ENCODE measurements at regions not wholly inside any gene's neighbourhood (a gene's known extent, or its start where the extent isn't known, plus 50 kb on each side); places are given as distances from the start of the nearest gene placed in this dataset.

- ChIA-PET RAD21 (ENCODE audit: low non-redundant PET in 1 of 2, low total read pairs in 2 of 2, uncharacterized antibody in 2 of 2, unreplicated experiment in 2 of 2) (no interaction called here), POLR2A (no interaction called here), CTCF (interaction anchor here (1.3 to 1.4 kb wide), 2 partner anchors 9 to 13 kb away, joined by 3 to 8 read pairs; no protein-coding TSS in a partner anchor)
- no peaks in the 10 kb centered on the region for H3K79me2 ChIP-seq (ENCODE audit: insufficient read depth, low read length)
- H3K9me3 ChIP-seq (ENCODE audit: control insufficient read depth in 1 of 2, insufficient read depth in 1 of 2, low read depth in 1 of 2, low read length in 2 of 2) = no peaks in the 10 kb centered on the region
- H3K27me3 ChIP-seq (ENCODE audit: insufficient read depth, low read length) = peaks cover 69% of the 10 kb centered on the region
- H3K27ac ChIP-seq (ENCODE audit: low read depth, low read length) = no peak overlapping the region
- H3K4me2 ChIP-seq (ENCODE audit: low read length) = no peak overlapping the region
- DNase-seq (ENCODE audit: low read depth, low spot score) (no peak), ATAC-seq (no peak)
- no peaks in the 10 kb centered on the region for H3K9me2 ChIP-seq (ENCODE audit: insufficient read depth)
- no peak overlapping the region for H3K4me3 ChIP-seq (replicated peaks in 1 of 2; ENCODE audit: low read depth in 1 of 2, low read length in 2 of 2)
- intact Hi-C loops (cut with micrococcal nuclease) = no loop called here
- no peak overlapping the region for H3K9ac ChIP-seq (ENCODE audit: low read length)
- no peaks in the 10 kb centered on the region for H4K20me1 ChIP-seq (ENCODE audit: insufficient read depth)
- TF ChIP-seq ATF3 (IDR thresholded peaks at IDR 0.05) (no peak), TCF7L2 (IDR thresholded peaks at IDR 0.05; ENCODE audit: borderline replicate concordance, extremely low read depth, insufficient read depth, insufficient read length) (no peak), CBX3 (IDR thresholded peaks at IDR 0.05; ENCODE audit: low read depth) (no peak), EZH2 (IDR thresholded peaks at IDR 0.05) (no peak), SP1 (IDR thresholded peaks at IDR 0.05; ENCODE audit: low read depth) (no peak), ZBTB33 (IDR thresholded peaks at IDR 0.05; ENCODE audit: extremely low read depth, insufficient replicate concordance, low read length) (no peak), POLR2AphosphoS5 (IDR thresholded peaks at IDR 0.05; ENCODE audit: low read depth, low read length) (no peak)
- TF ChIP-seq, protein P1, sequence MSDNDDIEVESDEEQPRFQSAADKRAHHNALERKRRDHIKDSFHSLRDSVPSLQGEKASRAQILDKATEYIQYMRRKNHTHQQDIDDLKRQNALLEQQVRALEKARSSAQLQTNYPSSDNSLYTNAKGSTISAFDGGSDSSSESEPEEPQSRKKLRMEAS (IDR thresholded peaks at IDR 0.05) = no peak
- no TSS peak for BruUV-seq (replicated peaks)
- no peaks in the 10 kb centered on the region for H3K36me3 ChIP-seq (ENCODE audit: control insufficient read depth in 1 of 2, insufficient read depth in 2 of 2, low read length in 2 of 2)
- H3K4me1 ChIP-seq (ENCODE audit: control insufficient read depth in 1 of 2, insufficient read depth in 2 of 2, low read length in 2 of 2) = no peaks in the 10 kb centered on the region
- no peak overlapping the region for H2AFZ ChIP-seq (ENCODE audit: low read depth, low read length, poor library complexity, severe bottlenecking)
These were observed 151.1 kb upstream of the MKI67 start for GRCh38 chr10:128277267-128277840.
